Stimulated activated CD4-positive, alpha-beta T cell treated with anti-CD3 and anti-CD28 coated beads, Interleukin-4, amount 100 ng/mL, for 1 hour (primary cell): ENCODE measurements at regions not wholly inside any gene's neighbourhood (a gene's known extent, or its start where the extent isn't known, plus 50 kb on each side); places are given as distances from the start of the nearest gene placed in this dataset.
A peak's percentile ranks its signal among the peaks of the same experiment; 100 is the strongest.

Experiments
- DNase-seq: peaks from one replicate; pipeline ENCODE4 v3.0.0-alpha.2; 2020

- no peak for DNase-seq
Observed at GRCh38 chr13:50334115-50334778, 319.0 kb downstream of the KCNRG start.

GRCh38 chr13:50334944-50335343, 319.7 kb downstream of the KCNRG start:
- DNase-seq, result no peak

- no peak for DNase-seq
Observed at GRCh38 chr13:50339271-50339670, 324.0 kb downstream of the KCNRG start.

DNA sequence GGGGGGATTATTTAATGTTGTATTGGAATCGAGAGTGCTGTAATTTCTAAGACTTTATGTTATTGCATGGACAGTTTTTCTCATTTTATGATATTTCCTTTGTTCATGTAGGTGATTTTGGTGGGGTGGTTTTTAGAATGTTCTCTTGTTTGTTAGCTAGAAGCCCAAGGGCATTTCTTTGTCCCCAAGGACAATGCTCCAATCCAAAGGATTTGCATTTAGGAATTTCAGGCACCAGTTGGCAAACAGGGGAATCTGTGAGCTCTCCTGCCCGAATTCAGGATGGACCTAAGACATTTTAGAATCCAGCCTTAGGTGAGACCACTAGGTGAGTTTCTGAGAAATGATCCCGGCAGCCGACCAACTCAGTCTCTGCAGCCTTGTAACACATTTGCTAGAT, 324.9 kb downstream of the KCNRG start:
- DNase-seq, result no peak

GRCh38 chr13:50340551-50341287, 325.5 kb downstream of the KCNRG start:
- DNase-seq, result no peak

DNA sequence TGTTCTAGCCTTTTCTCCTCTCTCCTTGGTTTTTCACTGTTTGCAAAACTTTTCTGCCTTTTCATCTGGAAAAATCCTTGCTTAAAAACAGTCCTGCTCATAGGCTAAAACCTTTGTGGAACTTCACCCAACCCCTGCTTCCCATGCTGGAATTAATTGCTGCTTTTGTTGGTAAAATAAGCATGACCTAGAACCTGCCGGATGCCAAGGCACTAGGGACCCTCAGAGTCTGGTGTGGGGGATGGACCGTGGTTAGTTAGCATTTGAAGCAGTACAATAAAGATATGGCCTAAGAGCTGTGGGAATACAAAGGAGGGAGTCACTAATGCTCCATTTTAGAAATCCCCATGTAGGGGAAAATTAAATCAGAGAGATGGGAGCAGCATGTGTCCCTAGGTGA, 326.3 kb downstream of the KCNRG start:
- DNase-seq, result no peak

DNA sequence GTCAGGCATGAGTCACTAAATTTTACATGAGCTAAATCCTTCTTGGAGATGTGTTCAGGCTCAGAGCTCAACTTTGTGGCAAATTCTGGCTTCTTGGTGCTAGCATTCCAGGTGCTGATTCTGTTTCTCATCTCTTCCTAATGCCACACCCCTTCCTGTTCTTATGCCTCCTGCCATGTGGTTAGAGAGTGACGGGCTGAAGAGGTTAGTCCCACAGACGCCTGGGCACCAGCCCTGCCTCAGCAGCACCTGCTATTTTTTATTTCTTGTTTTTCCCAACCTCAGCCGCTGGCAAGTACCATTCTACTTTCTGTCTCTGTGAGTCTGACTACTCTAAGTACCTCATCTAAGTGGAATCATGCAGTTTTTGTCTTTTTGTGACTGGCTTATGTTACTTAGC, 329.5 kb downstream of the KCNRG start:
- DNase-seq, result no peak

GRCh38 chr13:50345804-50346203, 330.6 kb downstream of the KCNRG start:
- no peak for DNase-seq

DNA sequence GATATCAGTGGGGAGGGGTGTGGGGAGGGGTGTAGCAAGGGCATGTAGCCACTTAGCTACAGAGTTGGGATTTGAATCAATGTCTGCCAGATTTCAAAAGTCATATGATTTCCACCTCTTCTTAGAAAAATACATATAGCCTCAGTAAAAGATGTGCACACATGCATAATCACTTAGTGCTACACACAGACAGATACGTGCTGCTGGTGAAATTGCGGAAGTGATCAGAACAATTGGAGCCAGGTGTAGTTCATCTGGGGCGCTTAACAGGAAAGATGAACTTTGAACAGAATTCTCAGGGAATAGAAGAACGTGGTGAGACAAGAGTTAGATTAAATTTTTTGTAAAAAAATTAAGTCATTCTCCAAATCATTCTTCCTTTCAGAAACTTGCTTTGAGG, 333.1 kb downstream of the KCNRG start:
- no peak for DNase-seq

DNA sequence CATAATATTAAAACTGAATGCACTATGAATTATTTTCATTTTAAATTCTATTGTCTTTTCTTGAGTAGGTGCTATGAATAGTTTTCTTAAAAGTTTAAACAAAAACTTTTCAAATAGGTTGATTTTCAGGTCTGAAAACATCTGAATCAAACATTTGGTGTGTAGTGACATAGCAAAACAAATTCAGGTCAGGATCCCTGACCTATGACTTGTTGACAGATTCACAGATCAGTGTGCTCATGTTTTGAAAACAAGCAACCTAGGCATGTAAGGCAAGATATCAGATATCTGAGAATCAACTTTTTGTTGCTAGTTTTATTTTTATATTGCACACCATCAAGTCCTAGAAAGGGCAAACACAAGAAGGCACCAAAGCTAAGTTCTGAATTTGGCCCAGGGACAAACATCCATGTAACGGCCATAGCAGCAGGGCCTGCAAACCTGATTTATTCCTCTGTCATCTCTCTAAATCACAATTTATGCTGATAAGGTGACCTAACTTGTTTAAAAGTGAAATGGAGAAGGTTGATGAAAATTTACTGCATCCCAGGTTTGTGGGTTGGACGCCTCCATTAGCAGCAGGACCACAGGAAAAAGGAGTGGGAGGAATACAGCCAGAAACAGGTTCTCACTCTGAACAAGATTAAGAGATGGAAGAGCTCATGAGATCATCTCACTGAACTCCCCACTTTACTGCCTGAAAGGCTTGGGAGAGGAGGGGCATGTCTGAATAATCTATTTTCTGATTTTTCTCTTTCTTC, 337.7 kb downstream of the KCNRG start:
- DNase-seq, result no peak

GRCh38 chr13:50353651-50354415, 338.6 kb downstream of the KCNRG start:
- no peak for DNase-seq

DNA sequence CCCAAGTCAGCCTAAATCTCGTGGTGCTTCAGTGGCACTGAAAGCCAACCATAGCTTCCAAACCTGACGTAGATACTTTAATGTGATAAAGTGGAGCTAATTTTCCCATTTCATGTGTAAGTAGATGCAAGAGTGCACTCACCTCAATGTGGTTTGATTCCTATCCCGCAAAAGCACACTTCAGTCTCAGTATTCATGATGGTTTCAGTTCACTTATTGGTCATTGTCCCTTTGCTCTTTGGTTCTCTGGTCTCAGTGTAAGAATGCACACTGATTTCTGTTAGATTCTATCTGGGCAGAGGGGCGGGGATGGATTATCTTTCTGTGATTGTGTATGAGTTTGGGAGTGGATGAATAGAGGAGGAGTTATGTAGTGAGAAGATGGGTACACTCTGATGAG, 340.6 kb downstream of the KCNRG start:
- DNase-seq, result no peak

GRCh38 chr13:50357136-50357535, 341.9 kb downstream of the KCNRG start:
- DNase-seq, result no peak

GRCh38 chr13:50357586-50358118, 342.4 kb downstream of the KCNRG start:
- no peak for DNase-seq

DNA sequence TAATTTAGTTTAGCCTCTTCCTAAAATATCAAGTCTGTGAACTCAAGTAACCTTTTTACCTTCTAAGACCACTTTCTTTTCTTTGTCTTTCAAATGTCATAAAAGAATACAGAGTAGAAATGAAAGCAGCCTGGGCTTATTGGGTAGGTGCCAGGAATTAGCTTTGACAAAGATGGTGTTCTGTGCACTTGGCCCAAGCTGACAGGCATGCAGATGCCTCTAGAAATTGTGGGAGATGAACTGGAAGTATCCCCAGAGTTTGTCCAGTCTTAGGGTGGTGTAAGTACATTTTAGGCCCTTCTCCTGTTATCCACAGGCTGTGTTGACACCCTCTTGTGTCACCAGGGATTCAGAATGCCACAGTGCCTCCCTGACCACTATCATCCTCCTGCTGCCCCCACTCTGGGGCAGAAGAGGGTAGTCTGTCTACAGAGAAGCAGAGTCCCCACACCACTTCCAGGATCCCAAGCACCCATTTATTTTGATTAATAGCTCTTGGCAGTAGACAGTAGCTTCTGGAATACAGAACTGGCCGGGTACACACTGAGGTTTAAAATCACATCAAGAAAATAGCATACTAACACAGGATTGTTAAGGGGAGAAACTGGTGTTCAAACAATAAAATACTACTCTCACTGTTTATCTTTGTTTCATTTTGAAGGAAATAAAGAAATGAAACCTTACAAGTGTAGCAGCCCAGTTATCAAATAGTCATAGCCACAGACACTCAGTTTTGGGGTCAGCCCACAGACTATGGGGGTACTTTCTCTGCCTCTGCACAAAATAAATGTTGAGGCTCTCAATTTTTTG, 343.2 kb downstream of the KCNRG start:
- DNase-seq, result no peak

DNA sequence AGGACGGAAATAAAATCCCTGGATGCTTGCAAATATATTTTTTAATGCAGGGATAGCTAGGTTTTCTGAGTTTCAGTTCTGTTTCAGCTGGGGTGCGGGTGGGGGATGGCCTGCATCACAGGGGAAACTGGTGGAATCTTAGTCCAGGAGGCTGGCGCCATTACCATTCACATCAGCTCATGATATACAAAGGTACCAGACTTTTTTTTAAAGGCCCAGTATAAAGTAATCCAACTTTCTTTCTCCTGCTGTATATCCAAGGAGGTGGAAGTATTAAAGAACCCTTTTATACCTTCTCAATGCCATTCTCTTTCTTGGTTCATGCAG, 343.8 kb downstream of the KCNRG start:
- DNase-seq, result no peak

GRCh38 chr13:50359779-50360178, 344.5 kb downstream of the KCNRG start:
- no peak for DNase-seq

DNA sequence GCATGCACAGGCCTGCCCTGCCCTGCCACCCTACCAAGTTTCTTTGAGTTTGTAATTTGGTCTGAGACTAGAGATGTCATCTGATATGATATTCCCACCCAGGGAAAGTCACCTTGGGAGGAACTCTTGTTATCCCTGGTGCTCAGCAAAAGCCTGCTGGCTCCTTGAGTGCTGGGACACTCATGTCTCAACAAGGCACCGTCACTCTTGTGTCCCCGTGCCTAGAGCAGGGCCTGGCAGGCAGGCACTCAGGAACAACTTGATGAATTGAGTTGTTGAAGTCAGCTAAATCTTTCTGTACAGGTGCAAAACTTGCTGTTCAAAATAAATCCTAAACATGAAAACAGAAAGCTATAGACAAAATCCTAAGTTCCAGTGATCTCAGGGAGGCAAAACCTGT, 345.4 kb downstream of the KCNRG start:
- no peak for DNase-seq

DNA sequence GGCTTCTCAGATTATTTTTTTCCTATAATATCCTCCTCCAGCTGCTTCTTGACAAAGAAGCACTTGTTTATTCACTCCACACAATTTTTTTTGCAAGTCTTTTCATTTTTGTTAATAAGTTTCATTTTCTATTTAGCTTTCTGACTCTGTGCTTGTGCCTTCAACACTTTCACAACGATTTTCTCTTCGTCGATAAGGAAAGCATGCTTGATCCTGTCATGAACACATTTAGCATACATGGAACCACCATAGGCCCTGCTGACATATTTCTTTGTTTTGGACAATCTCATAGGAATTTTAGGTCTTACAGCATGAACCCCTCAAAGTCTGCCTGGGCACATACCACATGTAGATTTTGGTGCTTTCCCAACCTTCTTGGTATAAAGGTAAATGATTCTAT, 346.0 kb downstream of the KCNRG start:
- DNase-seq, result no peak

GRCh38 chr13:50365408-50366391, 350.5 kb downstream of the KCNRG start:
- peak; percentile 29 for DNase-seq
